ENCODE measurements at regions not wholly inside any gene's neighbourhood (a gene's known extent, or its start where the extent isn't known, plus 50 kb on each side); places are given as distances from the start of the nearest gene placed in this dataset.

GRCh38 chr15:39075756-39076341, 505.0 kb upstream of the THBS1 start:
- no peaks in the 10 kb centered on the region for H3K36me3 ChIP-seq (ENCODE audit: control insufficient read depth in 4 of 4, insufficient read depth in 4 of 4, low read length in 4 of 4)
- no peak overlapping the region for H3K27ac ChIP-seq (ENCODE audit: low read depth in 1 of 2, low read length in 1 of 2)
- H3K9ac ChIP-seq (ENCODE audit: insufficient read depth in 1 of 2, low read length in 2 of 2) = no peak overlapping the region
- 56 to 59% methylated on average over 7 of the region's 7 CpGs for WGBS, 2 donors
- peak in 2 of 3 donors; percentile 16 to 25 for DNase-seq
- no peak for ATAC-seq (ENCODE audit: insufficient read depth, low FRiP score)
- H3K27me3 ChIP-seq (ENCODE audit: control insufficient read depth in 3 of 3, insufficient read depth in 3 of 3, low read length in 2 of 3) = no peaks in the 10 kb centered on the region
- H3K4me1 ChIP-seq (ENCODE audit: control insufficient read depth in 5 of 5, insufficient read depth in 5 of 5, low read length in 5 of 5) = peaks cover 0 to 8% (median 0%) of the 10 kb centered on the region in 5 donors
- H3K4me3 ChIP-seq = no peak overlapping the region
- no peaks in the 10 kb centered on the region for H3K9me3 ChIP-seq (ENCODE audit: control insufficient read depth in 4 of 4, insufficient read depth in 3 of 4, low read length in 3 of 4)
- TF ChIP-seq CTCF (IDR thresholded peaks at IDR 0.05; ENCODE audit: control extremely low read depth, extremely low read depth) = no peak

GRCh38 chr15:39078026-39078425, 502.9 kb upstream of the THBS1 start:
- ATAC-seq (ENCODE audit: insufficient read depth, low FRiP score) = no peak
- 92 to 93% methylated on average over 3 of the region's 3 CpGs for WGBS, 2 donors

GRCh38 chr15:39079296-39079847, 501.5 kb upstream of the THBS1 start:
- Histone ChIP-seq H3K4me3 (no peak overlapping the region), H3K36me3 (ENCODE audit: control insufficient read depth in 4 of 4, insufficient read depth in 4 of 4, low read length in 4 of 4) (no peaks in the 10 kb centered on the region), H3K27me3 (ENCODE audit: control insufficient read depth in 3 of 3, insufficient read depth in 3 of 3, low read length in 2 of 3) (no peaks in the 10 kb centered on the region), H3K9ac (ENCODE audit: insufficient read depth in 1 of 2, low read length in 2 of 2) (no peak overlapping the region), H3K4me1 (ENCODE audit: control insufficient read depth in 5 of 5, insufficient read depth in 5 of 5, low read length in 5 of 5) (peaks cover 0 to 14% (median 0%) of the 10 kb centered on the region in 5 donors), H3K27ac (ENCODE audit: low read depth in 1 of 2, low read length in 1 of 2) (no peak overlapping the region), H3K9me3 (ENCODE audit: control insufficient read depth in 4 of 4, insufficient read depth in 3 of 4, low read length in 3 of 4) (no peaks in the 10 kb centered on the region)
- TF ChIP-seq CTCF (IDR thresholded peaks at IDR 0.05; ENCODE audit: control extremely low read depth, extremely low read depth) = no peak
- WGBS, 2 donors = 66 to 80% methylated on average over 6 of the region's 6 CpGs
- peak in 2 of 3 donors; percentile 50 to 58 for DNase-seq
- no peak for ATAC-seq (ENCODE audit: insufficient read depth, low FRiP score)

More at GRCh38 chr15:39078026-39078425, 502.9 kb upstream of the THBS1 start:
- TF ChIP-seq CTCF (IDR thresholded peaks at IDR 0.05; ENCODE audit: control extremely low read depth, extremely low read depth) = no peak
- no peak overlapping the region for H3K9ac ChIP-seq (ENCODE audit: insufficient read depth in 1 of 2, low read length in 2 of 2)
- no peak for DNase-seq
- H3K9me3 ChIP-seq (ENCODE audit: control insufficient read depth in 4 of 4, insufficient read depth in 3 of 4, low read length in 3 of 4) = no peaks in the 10 kb centered on the region
- no peaks in the 10 kb centered on the region for H3K36me3 ChIP-seq (ENCODE audit: control insufficient read depth in 4 of 4, insufficient read depth in 4 of 4, low read length in 4 of 4)
- H3K27me3 ChIP-seq (ENCODE audit: control insufficient read depth in 3 of 3, insufficient read depth in 3 of 3, low read length in 2 of 3) = no peaks in the 10 kb centered on the region
- no peak overlapping the region for H3K27ac ChIP-seq (ENCODE audit: low read depth in 1 of 2, low read length in 1 of 2)
- no peak overlapping the region for H3K4me3 ChIP-seq
- peaks cover 0 to 12% (median 0%) of the 10 kb centered on the region in 5 donors for H3K4me1 ChIP-seq (ENCODE audit: control insufficient read depth in 5 of 5, insufficient read depth in 5 of 5, low read length in 5 of 5)
